Subcutaneous abdominal adipose tissue (tissue), 5 donors: ENCODE measurements at regions not wholly inside any gene's neighbourhood (a gene's known extent, or its start where the extent isn't known, plus 50 kb on each side); places are given as distances from the start of the nearest gene placed in this dataset.

Experiments used
- H3K27ac ChIP-seq: one replicate; pipeline ENCODE4 v1.7.0; 2013; ENCODE audit warnings: low read depth, mild to moderate bottlenecking, inconsistent platforms, low read length, moderate library complexity
- H3K27me3 ChIP-seq, 5 donors: one replicate each; pipeline ENCODE4 v1.7.0; 2013; ENCODE audit warnings: low read length in 5 of 5, inconsistent platforms in 1 of 5; ENCODE audit not compliant: control insufficient read depth in 5 of 5, insufficient read depth in 4 of 5
- H3K36me3 ChIP-seq, 5 donors: one replicate each; pipeline ENCODE4 v1.7.0; 2013; ENCODE audit warnings: low read length in 5 of 5; ENCODE audit not compliant: control insufficient read depth in 5 of 5, insufficient read depth in 5 of 5
- H3K4me1 ChIP-seq, 5 donors: one replicate each; pipeline ENCODE4 v1.7.0; 2013; ENCODE audit warnings: low read length in 5 of 5, mild to moderate bottlenecking in 3 of 5, moderate library complexity in 1 of 5; ENCODE audit not compliant: control insufficient read depth in 5 of 5, insufficient read depth in 5 of 5
- H3K4me3 ChIP-seq, 5 donors: one replicate each; pipeline ENCODE4 v1.7.0; 2013; ENCODE audit warnings: low read length in 5 of 5, low read depth in 1 of 5
- H3K9ac ChIP-seq, 5 donors: one replicate each; pipeline ENCODE4 v1.7.0; 2013; ENCODE audit warnings: low read length in 5 of 5, mild to moderate bottlenecking in 4 of 5, moderate library complexity in 3 of 5
- H3K9me3 ChIP-seq, 5 donors: one replicate each; pipeline ENCODE4 v1.7.0; 2013; ENCODE audit warnings: low read length in 5 of 5; ENCODE audit not compliant: control insufficient read depth in 5 of 5
- donor health status: healthy.
- donor health status: healthy.
- donor health status: healthy.
- donor health status: healthy.
- donor health status: healthy.

DNA sequence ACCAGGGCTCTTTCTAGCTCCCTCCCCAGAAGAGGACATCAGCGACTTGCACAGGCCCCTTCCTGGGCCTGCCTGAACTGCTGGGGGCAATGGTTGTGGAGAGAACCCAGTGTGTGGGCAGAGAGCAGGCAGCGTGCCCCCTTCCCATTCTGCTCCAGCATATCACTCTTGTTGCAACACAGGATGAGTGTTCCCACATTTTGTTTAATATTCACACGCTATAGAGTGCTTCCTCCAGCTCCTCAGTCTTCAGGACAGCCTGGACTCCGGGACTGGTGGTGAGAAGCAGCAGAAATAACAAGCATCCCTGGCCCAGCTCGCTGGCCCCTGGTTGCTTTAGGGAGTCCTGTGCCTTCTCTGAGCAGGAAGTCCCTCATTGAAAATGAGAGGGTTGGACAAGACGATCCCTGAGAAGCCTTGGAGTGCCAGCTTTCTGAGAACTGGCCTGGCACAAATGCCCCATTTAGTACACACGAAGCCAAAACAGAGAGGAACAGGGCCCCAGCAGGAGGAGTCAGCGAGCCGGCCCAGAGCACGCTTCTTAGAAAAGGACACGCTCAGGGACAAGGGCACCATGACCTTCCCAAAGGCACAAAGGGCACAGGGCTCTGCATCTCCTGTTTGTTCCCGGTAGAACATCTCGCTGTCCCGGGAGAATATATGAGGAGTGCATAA lies 84.2 kb upstream of the FOXC1 start:
- Histone ChIP-seq H3K9ac (no peak overlapping the region), H3K9me3 (no peaks in the 10 kb centered on the region), H3K27ac (no peak overlapping the region)

DNA sequence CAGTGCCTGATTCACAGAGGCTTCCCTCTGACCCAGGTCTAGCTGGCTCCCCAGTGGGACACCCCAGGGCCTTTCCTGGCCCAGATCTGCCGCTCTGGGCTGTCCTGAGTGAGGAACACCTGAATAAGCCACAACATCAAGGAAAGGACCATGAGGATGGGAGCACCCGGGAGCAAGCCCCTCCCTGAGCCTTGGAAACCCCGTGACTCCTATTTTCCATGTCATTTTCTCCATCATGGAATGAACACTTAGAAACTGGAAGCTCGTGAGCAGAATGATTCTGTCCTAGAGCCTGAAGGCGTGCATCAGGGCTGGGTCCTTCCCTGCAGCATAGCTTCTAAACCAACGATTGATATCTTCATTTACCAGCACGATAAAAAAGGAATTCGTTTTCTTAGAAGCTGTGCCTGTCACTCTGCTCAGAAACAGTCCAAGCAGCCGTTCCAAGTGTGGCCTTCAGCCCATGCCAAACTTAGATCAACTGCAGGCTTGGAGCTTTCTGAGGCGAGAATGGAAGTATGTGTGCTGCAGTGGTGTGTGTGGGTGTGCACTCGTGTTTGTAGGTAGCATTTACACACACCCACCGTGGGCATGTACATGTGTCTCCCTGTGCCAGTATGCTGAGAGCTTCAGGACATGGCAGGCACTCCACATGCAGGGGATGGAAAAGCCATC lies 83.2 kb upstream of the FOXC1 start:
- H3K9ac ChIP-seq, result no peak overlapping the region

More for the DNA sequence above, 84.2 kb upstream of the FOXC1 start:
- Histone ChIP-seq H3K27me3 (peaks cover 0 to 23% (median 16%) of the 10 kb centered on the region in 5 donors), H3K4me1 (peaks cover 8 to 26% (median 24%) of the 10 kb centered on the region in 5 donors), H3K36me3 (no peaks in the 10 kb centered on the region), H3K4me3 (no peak overlapping the region)

DNA sequence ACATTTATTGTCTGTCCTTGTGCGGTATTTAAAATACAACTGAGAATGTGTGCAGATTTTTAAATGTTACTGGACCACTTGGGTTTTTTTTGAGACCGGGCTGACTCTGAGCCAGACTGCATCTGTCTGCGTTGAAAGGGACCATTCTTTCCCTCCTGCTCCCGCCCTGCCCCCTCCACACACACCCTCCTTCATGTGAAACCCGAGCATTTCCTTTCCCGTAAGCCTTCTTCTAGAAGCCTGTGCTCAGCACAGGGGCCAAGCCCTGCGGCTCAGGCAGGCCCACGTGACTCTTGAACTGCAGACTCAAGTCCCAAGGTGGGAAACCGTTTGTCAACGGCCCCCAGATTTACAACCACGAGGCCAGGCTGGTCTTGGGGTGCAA lies 82.7 kb upstream of the FOXC1 start:
- H3K4me1 ChIP-seq, result peaks cover 8 to 26% (median 24%) of the 10 kb centered on the region in 5 donors
- H3K4me3 ChIP-seq, result peak overlapping the region in 1 of 5 donors; percentile 8
- H3K9ac ChIP-seq, result no peak overlapping the region
- H3K27me3 ChIP-seq, result peaks cover 0 to 18% (median 11%) of the 10 kb centered on the region in 5 donors
- H3K27ac ChIP-seq, result no peak overlapping the region
- H3K9me3 ChIP-seq, result no peaks in the 10 kb centered on the region
- no peaks in the 10 kb centered on the region for H3K36me3 ChIP-seq

More for the DNA sequence above, 83.2 kb upstream of the FOXC1 start:
- Histone ChIP-seq H3K4me3 (peak overlapping the region in 2 of 5 donors; percentile 5 to 8), H3K27me3 (peaks cover 0 to 23% (median 15%) of the 10 kb centered on the region in 5 donors), H3K9me3 (no peaks in the 10 kb centered on the region), H3K4me1 (peaks cover 8 to 26% (median 24%) of the 10 kb centered on the region in 5 donors), H3K36me3 (no peaks in the 10 kb centered on the region), H3K27ac (no peak overlapping the region)

DNA sequence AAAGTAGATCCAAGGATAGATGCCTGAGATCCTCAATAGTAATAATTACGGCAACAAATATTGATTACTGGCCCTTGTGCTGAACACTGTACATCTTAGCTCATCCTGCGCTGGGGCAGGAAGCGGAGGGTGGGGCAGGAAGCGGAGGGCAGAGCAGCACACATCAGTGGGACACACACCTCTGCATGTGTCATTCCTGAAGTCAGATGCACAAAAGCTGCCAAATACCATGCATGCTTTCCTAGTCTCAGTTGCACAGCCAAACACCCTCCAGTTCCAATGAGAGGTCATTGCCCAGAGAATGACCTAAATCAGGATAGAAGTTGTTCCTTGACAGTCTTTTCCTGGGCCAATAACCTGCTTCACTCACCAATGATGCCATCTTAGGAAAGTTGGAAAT lies 74.4 kb upstream of the FOXC1 start:
- H3K9ac ChIP-seq, result no peak overlapping the region
- no peaks in the 10 kb centered on the region for H3K27me3 ChIP-seq
- H3K9me3 ChIP-seq, result no peaks in the 10 kb centered on the region
- H3K27ac ChIP-seq, result no peak overlapping the region
- H3K36me3 ChIP-seq, result no peaks in the 10 kb centered on the region
- no peak overlapping the region for H3K4me3 ChIP-seq
- peaks cover 0 to 11% (median 4%) of the 10 kb centered on the region in 5 donors for H3K4me1 ChIP-seq

DNA sequence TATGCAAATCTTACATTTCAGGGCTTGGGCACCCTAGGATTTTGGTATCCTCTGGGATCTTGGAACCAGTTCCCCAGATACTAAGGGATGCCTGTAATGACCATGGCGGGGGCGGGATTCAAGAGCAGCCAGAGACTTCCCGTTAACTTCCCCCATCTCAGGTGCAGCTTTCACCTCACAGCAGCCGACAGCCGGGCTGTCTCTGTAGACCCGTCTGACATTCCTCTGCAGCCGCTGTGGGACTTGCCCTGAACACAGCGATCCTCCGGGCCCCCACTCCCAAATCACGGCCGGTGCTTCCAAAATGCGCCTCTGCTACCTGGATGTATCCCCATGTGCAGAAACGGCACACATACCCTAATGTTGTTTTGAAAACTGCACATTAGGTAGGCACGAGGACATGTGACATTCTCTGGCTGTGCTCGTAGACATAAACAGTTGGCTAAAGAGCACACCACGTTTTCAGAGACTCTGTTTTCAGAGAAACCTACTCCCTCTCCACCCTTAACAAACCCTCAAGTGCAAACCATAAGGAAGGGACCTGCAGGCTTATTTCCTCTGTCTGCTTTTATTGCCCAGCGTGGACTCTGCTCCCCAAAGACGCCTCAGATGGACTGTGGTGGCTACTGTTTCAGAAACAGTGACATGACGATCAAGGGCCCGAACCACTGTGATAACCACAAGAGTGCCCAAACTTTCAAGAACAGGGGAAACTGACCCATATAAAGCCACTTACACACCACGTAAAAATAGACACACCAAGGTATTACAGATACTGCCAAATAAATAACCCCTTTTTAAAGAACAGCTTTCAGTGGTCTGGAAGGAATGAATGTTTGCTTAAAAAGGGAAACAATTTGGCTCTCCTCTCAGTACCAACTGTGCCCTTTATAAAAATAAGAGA lies 72.9 kb upstream of the FOXC1 start:
- H3K9me3 ChIP-seq, result no peaks in the 10 kb centered on the region
- H3K9ac ChIP-seq, result no peak overlapping the region
- H3K36me3 ChIP-seq, result no peaks in the 10 kb centered on the region
- H3K27me3 ChIP-seq, result no peaks in the 10 kb centered on the region
- H3K4me1 ChIP-seq, result peaks cover 0 to 11% (median 4%) of the 10 kb centered on the region in 5 donors
- H3K27ac ChIP-seq, result no peak overlapping the region
- H3K4me3 ChIP-seq, result no peak overlapping the region

DNA sequence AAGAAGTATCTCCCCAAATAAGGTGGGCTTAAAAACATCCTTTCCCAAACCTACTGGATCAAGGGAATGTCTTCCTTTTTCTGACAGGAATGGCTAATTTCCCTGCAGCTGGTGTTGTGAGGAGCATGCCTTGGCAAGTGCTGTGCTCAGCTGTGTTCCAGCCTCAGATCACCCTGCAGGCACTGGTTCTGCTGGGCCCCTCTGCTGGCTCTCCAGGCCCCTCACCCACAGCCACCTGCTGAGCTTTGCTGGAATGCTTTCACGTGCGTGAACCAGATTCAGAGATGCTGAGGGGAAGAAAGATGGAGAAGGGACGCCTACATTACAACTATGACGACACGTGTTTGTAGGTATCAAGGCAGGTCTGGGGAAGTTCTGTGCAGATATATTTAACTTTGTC lies 71.3 kb upstream of the FOXC1 start:
- peaks cover 0 to 11% (median 4%) of the 10 kb centered on the region in 5 donors for H3K4me1 ChIP-seq
- H3K36me3 ChIP-seq, result no peaks in the 10 kb centered on the region
- H3K27ac ChIP-seq, result no peak overlapping the region

DNA sequence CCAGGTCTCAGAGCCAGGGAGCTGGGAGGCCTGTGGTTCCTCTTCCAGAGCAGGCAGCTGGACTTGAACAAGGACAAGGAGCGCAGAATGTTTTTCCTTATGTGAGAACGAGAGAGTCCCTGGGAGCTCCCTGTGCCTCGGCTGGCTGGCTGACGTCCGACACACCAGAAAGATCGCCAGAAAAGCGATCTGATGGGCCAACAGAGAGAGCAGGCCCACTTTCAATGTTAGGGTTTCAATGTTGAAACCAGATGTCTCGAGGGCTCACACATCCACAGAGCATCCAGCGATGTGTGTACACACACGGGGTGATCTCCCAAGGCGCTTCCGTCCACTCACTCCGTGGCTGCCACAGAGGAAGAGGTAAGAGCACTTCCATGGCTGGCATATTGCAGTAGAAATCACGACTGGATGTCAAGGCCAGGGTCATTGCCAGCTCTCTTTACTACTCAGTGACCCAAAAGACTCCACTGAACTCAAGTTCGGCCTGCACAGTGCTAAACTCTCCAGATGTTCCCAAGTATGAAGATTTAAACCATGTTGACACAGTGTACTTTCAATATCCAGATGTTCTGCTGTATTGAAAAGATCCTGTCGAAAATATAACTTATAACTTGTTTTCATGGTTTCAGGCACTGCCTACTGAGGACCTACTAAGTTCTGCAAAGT lies 70.8 kb upstream of the FOXC1 start:
- peaks cover 0 to 11% (median 4%) of the 10 kb centered on the region in 5 donors for H3K4me1 ChIP-seq
- H3K27me3 ChIP-seq, result no peaks in the 10 kb centered on the region
- no peaks in the 10 kb centered on the region for H3K36me3 ChIP-seq
- H3K9ac ChIP-seq, result peak overlapping the region in 1 of 5 donors; percentile 13
- H3K9me3 ChIP-seq, result peaks cover 0 to 3% (median 2%) of the 10 kb centered on the region in 5 donors
- no peak overlapping the region for H3K27ac ChIP-seq
- no peak overlapping the region for H3K4me3 ChIP-seq

More for the DNA sequence above, 71.3 kb upstream of the FOXC1 start:
- Histone ChIP-seq H3K4me3 (no peak overlapping the region), H3K27me3 (no peaks in the 10 kb centered on the region), H3K9ac (no peak overlapping the region), H3K9me3 (peaks cover 0 to 3% (median 2%) of the 10 kb centered on the region in 5 donors)

DNA sequence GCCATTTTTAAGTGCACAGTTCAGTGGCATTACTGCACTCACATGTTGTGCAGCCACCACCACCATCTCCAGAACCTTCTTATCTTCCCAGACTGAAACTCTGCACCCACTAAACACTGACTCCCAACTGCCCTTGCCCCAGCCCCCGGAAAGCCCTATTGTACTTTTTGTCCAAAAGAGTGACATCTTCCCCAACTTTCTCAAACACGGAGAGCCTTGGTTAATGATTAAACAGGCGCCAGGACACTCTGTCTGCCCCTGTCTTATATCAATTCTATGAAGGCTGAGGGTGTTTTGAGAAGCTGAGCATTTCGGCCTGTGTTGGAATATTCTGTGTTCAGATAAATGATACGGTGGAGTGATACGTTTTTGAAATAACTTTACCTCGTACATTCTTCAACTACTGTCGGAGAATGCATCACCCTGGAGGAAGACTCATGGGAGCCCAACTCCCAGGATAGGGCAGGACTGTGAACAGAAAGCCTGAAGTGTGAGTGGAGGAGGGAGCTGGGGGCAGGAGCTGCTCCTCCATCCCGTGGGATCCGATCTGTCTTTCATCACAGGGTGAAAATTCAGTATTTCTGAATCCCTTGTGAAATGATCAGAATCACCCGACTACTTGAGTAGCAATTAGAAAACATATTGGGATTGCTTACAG lies 68.7 kb upstream of the FOXC1 start:
- Histone ChIP-seq H3K9me3 (peaks cover 0 to 3% (median 2%) of the 10 kb centered on the region in 5 donors), H3K4me3 (no peak overlapping the region), H3K36me3 (peaks cover 0 to 8% (median 0%) of the 10 kb centered on the region in 5 donors), H3K27me3 (no peaks in the 10 kb centered on the region), H3K4me1 (peaks cover 0 to 9% (median 0%) of the 10 kb centered on the region in 5 donors), H3K27ac (no peak overlapping the region), H3K9ac (no peak overlapping the region)

DNA sequence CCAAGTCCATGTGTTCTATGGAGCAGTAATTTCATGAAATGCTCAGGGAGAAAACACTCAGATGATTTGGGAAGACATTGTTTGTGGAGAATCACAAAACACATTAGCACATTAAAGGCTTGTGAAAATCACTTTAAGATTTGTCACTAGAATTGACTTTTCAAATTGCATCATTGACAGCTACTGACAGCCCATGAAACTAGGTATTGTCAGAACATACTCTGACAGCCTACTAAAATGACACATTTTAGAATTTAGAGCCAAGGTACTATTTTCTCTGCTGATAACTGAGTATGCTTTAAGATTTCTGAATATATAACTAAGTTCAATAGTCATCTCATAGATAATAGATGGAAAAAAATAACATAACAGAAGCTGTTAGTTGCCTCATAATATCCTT lies 67.4 kb upstream of the FOXC1 start:
- Histone ChIP-seq H3K9ac (no peak overlapping the region), H3K27me3 (no peaks in the 10 kb centered on the region), H3K4me1 (peaks cover 0 to 9% (median 0%) of the 10 kb centered on the region in 5 donors), H3K27ac (no peak overlapping the region), H3K36me3 (peaks cover 0 to 8% (median under 1%) of the 10 kb centered on the region in 5 donors), H3K9me3 (peaks cover 0 to 3% (median 2%) of the 10 kb centered on the region in 5 donors), H3K4me3 (no peak overlapping the region)
